BJ (cell line): ENCODE measurements at regions not wholly inside any gene's neighbourhood (a gene's known extent, or its start where the extent isn't known, plus 50 kb on each side); places are given as distances from the start of the nearest gene placed in this dataset.
"Not testable (repeated sequence)": the region's sequence is repeated elsewhere in the genome, so short reads cannot be mapped to it uniquely, and the experiment has no call there.

Source experiments
- CTCF ChIA-PET: fragments of 350-600 bp; formaldehyde crosslinking; extraction: SDS; loops from one replicate; lab custom pipeline; 2021; ENCODE audit warnings: antibody characterized with exemption, inconsistent platforms; lab: Yijun Ruan, JAX
- POLR2A ChIA-PET: fragments of 300-600 bp; sonication (Branson Sonifier 250); formaldehyde crosslinking; extraction: SDS; loops from one replicate; lab custom pipeline; 2021; ENCODE audit warnings: antibody characterized with exemption; lab: Charles Lee
- DNase-seq: peaks from one replicate; pipeline ENCODE4 v3.0.0-alpha.2; 2011; ENCODE audit warnings: low read depth
- H3K27me3 ChIP-seq: 2 replicates; pipeline ENCODE4 v1.6.0; 2011; ENCODE audit warnings: low read length; ENCODE audit not compliant: control insufficient read depth, insufficient read depth
- H3K36me3 ChIP-seq: 2 replicates; pipeline ENCODE4 v1.5.1; 2011; ENCODE audit warnings: low read length; ENCODE audit not compliant: control insufficient read depth, insufficient read depth
- H3K4me3 ChIP-seq: 2 replicates; pipeline ENCODE4 v1.5.1; 2011; ENCODE audit warnings: low read depth, mild to moderate bottlenecking, control low read depth, low read length
- TF ChIP-seq, protein P1 (sequence below): IDR thresholded peaks from 2 replicates; pipeline ENCODE4 v1.5.1; 2011; ENCODE audit warnings: low read depth, mild to moderate bottlenecking, control low read depth, inconsistent platforms, low read length, moderate library complexity; ENCODE audit not compliant: insufficient read depth

DNA sequence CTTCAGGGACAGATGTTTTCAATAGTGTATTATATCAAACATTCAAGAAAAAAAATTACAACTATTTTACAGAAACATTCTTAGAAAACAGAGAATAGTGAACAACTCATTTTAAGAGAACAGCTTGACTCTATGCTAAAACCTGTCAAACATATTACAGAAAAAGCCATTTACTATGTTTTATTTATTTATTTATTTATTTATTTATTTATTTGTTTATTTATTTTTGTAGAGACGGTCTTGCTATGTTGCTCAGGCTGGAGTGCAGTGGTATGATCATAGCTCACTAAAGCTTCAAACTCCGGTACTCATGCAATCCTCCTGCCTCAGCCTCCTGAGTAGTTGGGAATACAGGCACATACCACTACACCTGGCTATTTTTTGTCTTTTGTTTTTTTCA, 317.9 kb upstream of the HTR1E start:
- TF ChIP-seq, protein P1, sequence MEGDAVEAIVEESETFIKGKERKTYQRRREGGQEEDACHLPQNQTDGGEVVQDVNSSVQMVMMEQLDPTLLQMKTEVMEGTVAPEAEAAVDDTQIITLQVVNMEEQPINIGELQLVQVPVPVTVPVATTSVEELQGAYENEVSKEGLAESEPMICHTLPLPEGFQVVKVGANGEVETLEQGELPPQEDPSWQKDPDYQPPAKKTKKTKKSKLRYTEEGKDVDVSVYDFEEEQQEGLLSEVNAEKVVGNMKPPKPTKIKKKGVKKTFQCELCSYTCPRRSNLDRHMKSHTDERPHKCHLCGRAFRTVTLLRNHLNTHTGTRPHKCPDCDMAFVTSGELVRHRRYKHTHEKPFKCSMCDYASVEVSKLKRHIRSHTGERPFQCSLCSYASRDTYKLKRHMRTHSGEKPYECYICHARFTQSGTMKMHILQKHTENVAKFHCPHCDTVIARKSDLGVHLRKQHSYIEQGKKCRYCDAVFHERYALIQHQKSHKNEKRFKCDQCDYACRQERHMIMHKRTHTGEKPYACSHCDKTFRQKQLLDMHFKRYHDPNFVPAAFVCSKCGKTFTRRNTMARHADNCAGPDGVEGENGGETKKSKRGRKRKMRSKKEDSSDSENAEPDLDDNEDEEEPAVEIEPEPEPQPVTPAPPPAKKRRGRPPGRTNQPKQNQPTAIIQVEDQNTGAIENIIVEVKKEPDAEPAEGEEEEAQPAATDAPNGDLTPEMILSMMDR: no peak
- POLR2A ChIA-PET: no interaction called here
- no peaks in the 10 kb centered on the region for H3K27me3 ChIP-seq
- H3K4me3 ChIP-seq: no peak overlapping the region
- no peak for DNase-seq
- CTCF ChIA-PET: no interaction called here
- H3K36me3 ChIP-seq: no peaks in the 10 kb centered on the region

DNA sequence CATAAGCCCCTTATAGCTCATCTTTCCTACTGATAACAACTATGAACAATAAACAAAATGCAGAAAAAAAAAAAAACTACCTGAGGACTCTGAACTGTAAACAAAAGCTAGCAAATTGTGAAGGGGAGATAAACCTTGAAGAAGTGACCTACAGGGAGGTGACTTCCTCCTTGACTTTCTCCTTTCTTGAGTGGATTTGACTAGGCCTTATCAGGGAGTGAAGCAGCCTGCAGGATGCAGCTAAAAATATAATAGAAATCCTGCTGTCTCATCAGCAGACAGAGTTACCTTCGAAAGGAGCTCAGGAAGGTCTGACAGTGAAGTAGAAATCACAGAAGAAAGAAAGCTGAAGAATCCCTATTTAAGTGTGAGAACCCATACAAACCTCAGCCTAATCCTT, 322.0 kb upstream of the HTR1E start:
- no peaks in the 10 kb centered on the region for H3K27me3 ChIP-seq
- ChIA-PET CTCF (no interaction called here), POLR2A (no interaction called here)
- no peak for DNase-seq
- TF ChIP-seq, protein P1: no peak
- no peaks in the 10 kb centered on the region for H3K36me3 ChIP-seq
- no peak overlapping the region for H3K4me3 ChIP-seq

DNA sequence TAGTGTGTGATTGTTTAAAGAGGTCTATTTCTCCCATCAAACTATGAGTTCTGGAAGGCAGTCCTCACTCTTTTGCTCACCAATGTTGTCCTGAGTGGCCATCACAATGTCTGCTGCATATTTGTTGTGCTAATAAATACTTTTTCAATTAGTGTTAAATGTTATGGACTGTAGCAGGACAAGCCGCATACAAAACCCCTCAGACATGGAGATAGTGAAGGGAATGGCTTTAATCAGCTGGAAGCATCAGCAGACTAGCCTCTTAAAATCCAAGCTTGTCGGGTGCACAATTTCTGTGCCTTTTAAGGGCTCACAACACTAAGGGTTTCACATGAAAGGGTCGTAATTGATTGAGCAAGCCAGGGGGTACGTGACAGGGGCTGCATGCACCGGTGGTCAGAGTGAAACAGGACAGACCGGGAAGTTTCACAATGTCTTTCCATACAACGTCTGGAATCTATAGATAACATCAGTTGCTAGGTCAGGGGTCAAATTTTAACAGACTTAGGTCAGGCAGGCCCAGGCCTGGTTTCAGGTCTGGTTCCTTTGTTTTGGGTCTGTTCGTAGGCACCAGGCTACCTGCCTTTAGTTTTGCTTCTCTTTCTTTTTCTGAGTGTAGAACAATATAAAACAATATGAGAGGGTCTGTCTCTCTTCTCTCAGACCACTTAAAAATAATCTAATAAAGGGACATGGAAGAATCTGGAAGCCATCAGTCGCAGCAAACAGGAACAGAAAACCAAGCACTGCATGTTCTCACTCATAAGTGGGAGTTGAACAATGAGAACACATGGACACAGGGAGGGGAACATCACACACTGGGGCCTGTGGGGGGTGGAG, 327.6 kb upstream of the HTR1E start:
- ChIA-PET CTCF (no interaction called here), POLR2A (no interaction called here)
- TF ChIP-seq, protein P1: no peak
- H3K36me3 ChIP-seq: no peaks in the 10 kb centered on the region
- DNase-seq: no peak
- no peak overlapping the region for H3K4me3 ChIP-seq
- no peaks in the 10 kb centered on the region for H3K27me3 ChIP-seq

DNA sequence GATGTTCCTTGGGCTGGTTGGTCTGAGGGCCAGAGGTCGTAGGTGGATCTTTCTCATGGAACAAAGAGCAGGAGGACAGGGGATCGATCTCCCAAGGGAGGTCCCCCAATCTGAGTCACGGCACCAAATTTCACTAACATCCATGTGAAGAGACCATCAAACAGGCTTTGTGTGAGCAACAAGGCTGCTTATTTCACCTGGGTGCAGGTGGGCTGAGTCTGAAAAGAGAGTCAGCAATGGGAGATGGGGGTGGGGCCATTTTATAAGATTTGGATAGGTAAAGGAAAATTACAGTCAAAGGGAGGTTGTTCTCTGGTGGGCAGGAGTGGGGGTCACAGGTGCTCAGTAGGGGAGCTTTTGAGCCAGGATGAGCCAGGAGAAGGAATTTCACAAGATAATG, 334.0 kb upstream of the HTR1E start:
- H3K36me3 ChIP-seq, H3K27me3 ChIP-seq, H3K4me3 ChIP-seq, POLR2A ChIA-PET, DNase-seq, CTCF ChIA-PET: not testable (repeated sequence)

DNA sequence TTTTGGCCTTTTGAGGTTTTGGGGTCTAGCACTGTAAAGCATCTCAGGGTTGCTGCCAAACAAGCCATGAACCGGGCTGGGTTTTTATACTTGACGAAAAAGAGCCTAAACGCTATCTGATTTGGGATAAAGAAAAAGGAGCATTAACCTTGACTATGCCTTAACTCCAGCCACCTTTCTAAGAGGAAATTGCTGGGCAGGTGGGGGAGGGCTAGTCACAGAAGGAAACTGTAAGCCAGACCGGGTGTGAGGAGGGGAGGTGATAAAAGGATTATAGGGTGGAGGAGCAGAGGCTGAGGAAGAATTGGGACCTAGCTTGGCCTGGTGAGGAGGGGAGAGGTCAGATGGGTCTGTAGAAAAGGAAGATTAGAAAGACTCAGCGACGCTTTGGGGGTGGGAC, 335.2 kb upstream of the HTR1E start:
- H3K36me3 ChIP-seq, DNase-seq, H3K4me3 ChIP-seq, POLR2A ChIA-PET, H3K27me3 ChIP-seq, CTCF ChIA-PET: not testable (repeated sequence)

DNA sequence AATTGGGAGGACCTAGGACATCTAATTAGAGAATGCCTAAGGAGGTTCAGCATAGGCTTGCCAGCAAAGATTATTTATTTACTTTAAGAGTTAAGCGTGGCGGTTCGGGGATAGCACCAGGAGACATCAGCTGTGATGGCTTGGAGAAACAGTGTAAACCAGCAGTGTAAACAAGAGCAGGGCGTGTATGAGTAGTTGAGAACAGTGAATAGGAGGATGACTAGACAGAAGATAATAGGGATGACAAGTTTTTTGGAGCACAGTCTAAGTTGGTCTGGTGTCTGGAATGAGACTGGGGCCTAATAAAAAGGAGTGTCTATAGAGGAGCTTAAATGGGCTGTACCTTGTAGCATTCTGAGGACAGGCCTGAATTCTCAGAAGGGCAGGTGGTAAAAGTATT, 338.4 kb upstream of the HTR1E start:
- CTCF ChIA-PET, H3K27me3 ChIP-seq, DNase-seq, H3K36me3 ChIP-seq, H3K4me3 ChIP-seq, POLR2A ChIA-PET: not testable (repeated sequence)

DNA sequence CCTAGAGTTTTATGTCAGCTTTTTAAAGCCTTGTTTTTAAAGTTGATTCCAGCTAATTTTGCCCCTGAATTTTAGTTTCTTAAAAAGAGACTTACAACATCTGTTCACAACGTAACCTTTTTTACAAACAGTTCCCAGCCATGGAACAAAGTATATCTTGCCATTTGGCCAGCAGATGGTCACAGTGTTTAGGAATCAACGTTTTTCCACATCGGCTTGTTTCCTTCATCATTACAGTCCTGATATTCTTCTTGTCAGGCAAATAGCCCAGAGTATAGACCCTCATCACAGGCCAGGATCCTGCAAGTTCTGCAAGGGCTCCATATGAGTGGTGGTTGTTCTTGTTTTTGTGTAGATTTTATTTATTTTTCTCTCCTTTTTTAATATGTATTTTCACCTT, 341.7 kb upstream of the HTR1E start:
- POLR2A ChIA-PET: no interaction called here
- Histone ChIP-seq H3K27me3 (no peaks in the 10 kb centered on the region), H3K36me3 (no peaks in the 10 kb centered on the region), H3K4me3 (no peak overlapping the region)
- CTCF ChIA-PET: no interaction called here
- no peak for DNase-seq
- TF ChIP-seq, protein P1: no peak
